Thyroid gland (tissue), 4 donors: ENCODE measurements at regions not wholly inside any gene's neighbourhood (a gene's known extent, or its start where the extent isn't known, plus 50 kb on each side); places are given as distances from the start of the nearest gene placed in this dataset.

Experiments used
- DNase-seq, 2 donors: peaks; one replicate each; pipeline ENCODE4 v3.0.0-alpha.2; 2019
- H3K27ac ChIP-seq, 3 donors: fragments of 200-600 bp; sonication (generic); 1 replicate in 2 of 3; 2 replicates in 1 of 3; pipeline ENCODE4 v1.5.1; 2016 to 2019; ENCODE audit warnings: mild to moderate bottlenecking in 1 of 3, moderate library complexity in 1 of 3
- H3K27me3 ChIP-seq: fragments of 200-600 bp; sonication (generic); one replicate; pipeline ENCODE4 v1.5.1; 2019
- H3K36me3 ChIP-seq, 2 donors: fragments of 200-600 bp; sonication (generic); one replicate each; pipeline ENCODE4 v1.5.1; 2016 to 2019
- H3K4me1 ChIP-seq, 2 donors: fragments of 200-600 bp; sonication (generic); one replicate each; pipeline ENCODE4 v1.5.1; 2017 to 2019
- H3K4me3 ChIP-seq, 3 donors: fragments of 200-600 bp; sonication (generic); replicated peaks in 1 of 3; 1 replicate in 2 of 3; 2 replicates in 1 of 3; pipeline ENCODE4 v1.5.1; 2016; ENCODE audit warnings: mild to moderate bottlenecking in 1 of 3
- H3K9me3 ChIP-seq: fragments of 200-600 bp; sonication (generic); one replicate; pipeline ENCODE4 v1.5.1; 2017
- CTCF ChIP-seq, 6 experiments: fragments of 200-600 bp in 3 of 6; fragments of 450-650 bp in 3 of 6; sonication (generic) in 3 of 6; IDR thresholded peaks; one replicate each; pipeline ENCODE4 v1.5.1; 2016 to 2019; ENCODE audit warnings: antibody characterized with exemption in 6 of 6, mild to moderate bottlenecking in 2 of 6, inconsistent platforms in 1 of 6, moderate library complexity in 1 of 6
- POLR2A ChIP-seq, 2 donors: fragments of 450-650 bp; IDR thresholded peaks; one replicate each; pipeline ENCODE4 v1.6.1; 2017; ENCODE audit warnings: antibody characterized with exemption in 2 of 2, mild to moderate bottlenecking in 2 of 2, moderate library complexity in 1 of 2
- WGBS, 2 donors: methylation state at CpG; one replicate each; pipeline ENCODE4 v1.1.5; 2017; 5-methylcytosine and 5-hydroxymethylcytosine counted together
- intact Hi-C: fragments of 100-400 bp; cut with DNase I; formaldehyde crosslinking; loops from one replicate; pipeline ENCODE4 v1.15.1; 2023

GRCh38 chr10:36817898-36818297 is 307.5 kb upstream of the ANKRD30A start:
- WGBS, 2 donors: 91 to 92% methylated on average over 15 of the region's 15 CpGs
- Histone ChIP-seq H3K27ac (no peak overlapping the region), H3K36me3 (no peaks in the 10 kb centered on the region), H3K9me3 (no peaks in the 10 kb centered on the region), H3K4me3 (no peak overlapping the region), H3K4me1 (no peaks in the 10 kb centered on the region), H3K27me3 (no peaks in the 10 kb centered on the region)
- no peak for DNase-seq
- intact Hi-C loops: no loop called here
- no peak for TF ChIP-seq CTCF (IDR thresholded peaks at IDR 0.05)
- no peak for TF ChIP-seq POLR2A (IDR thresholded peaks at IDR 0.05)

- Histone ChIP-seq H3K36me3 (no peaks in the 10 kb centered on the region), H3K27ac (peak overlapping the region; percentile 61 to 89 (median 71))
- 38 to 57% methylated on average over 2 of the region's 2 CpGs for WGBS, 2 donors
Measured at GRCh38 chr10:36808625-36809362, 316.6 kb upstream of the ANKRD30A start.

GRCh38 chr10:36803229-36803628 is 322.2 kb upstream of the ANKRD30A start:
- TF ChIP-seq POLR2A (IDR thresholded peaks at IDR 0.05) (no peak), CTCF (IDR thresholded peaks at IDR 0.05) (no peak)
- intact Hi-C loops: no loop called here
- WGBS, 2 donors: 43 to 54% methylated on average over 6 of the region's 6 CpGs
- H3K9me3 ChIP-seq: no peaks in the 10 kb centered on the region
- no peaks in the 10 kb centered on the region for H3K36me3 ChIP-seq
- H3K4me1 ChIP-seq: peaks cover 34 to 47% of the 10 kb centered on the region in 2 donors
- H3K4me3 ChIP-seq: no peak overlapping the region
- DNase-seq: no peak
- no peaks in the 10 kb centered on the region for H3K27me3 ChIP-seq
- H3K27ac ChIP-seq: peak overlapping the region; percentile 89 to 98 (median 97)

More at GRCh38 chr10:36808625-36809362, 316.6 kb upstream of the ANKRD30A start:
- DNase-seq: peak; percentile 25 to 33
- Histone ChIP-seq H3K27me3 (no peaks in the 10 kb centered on the region), H3K4me3 (no peak overlapping the region), H3K4me1 (peaks cover 13 to 26% of the 10 kb centered on the region in 2 donors), H3K9me3 (no peaks in the 10 kb centered on the region)
- TF ChIP-seq POLR2A (IDR thresholded peaks at IDR 0.05) (no peak), CTCF (IDR thresholded peaks at IDR 0.05) (no peak)
- intact Hi-C loops: no loop called here

GRCh38 chr10:36802490-36803153 is 322.8 kb upstream of the ANKRD30A start:
- H3K27me3 ChIP-seq: no peaks in the 10 kb centered on the region
- DNase-seq: peak; percentile 87 to 91
- TF ChIP-seq POLR2A (IDR thresholded peaks at IDR 0.05): peak in 1 of 2 donors; percentile 36
- TF ChIP-seq CTCF (IDR thresholded peaks at IDR 0.05): no peak
- no peak overlapping the region for H3K4me3 ChIP-seq
- WGBS, 2 donors: 17 to 19% methylated on average over 12 to 13 of the region's 13 CpGs
- peak overlapping the region; percentile 89 to 98 (median 97) for H3K27ac ChIP-seq
- intact Hi-C loops: no loop called here
- H3K36me3 ChIP-seq: no peaks in the 10 kb centered on the region
- no peaks in the 10 kb centered on the region for H3K9me3 ChIP-seq
- peaks cover 34 to 43% of the 10 kb centered on the region in 2 donors for H3K4me1 ChIP-seq

GRCh38 chr10:36801660-36802059 is 323.7 kb upstream of the ANKRD30A start:
- TF ChIP-seq CTCF (IDR thresholded peaks at IDR 0.05): no peak
- TF ChIP-seq POLR2A (IDR thresholded peaks at IDR 0.05): no peak
- intact Hi-C loops: no loop called here
- no peaks in the 10 kb centered on the region for H3K9me3 ChIP-seq
- H3K4me3 ChIP-seq: no peak overlapping the region
- no peaks in the 10 kb centered on the region for H3K36me3 ChIP-seq
- 24 to 25% methylated on average over 3 of the region's 3 CpGs for WGBS, 2 donors
- H3K27me3 ChIP-seq: no peaks in the 10 kb centered on the region
- peak overlapping the region; percentile 89 to 98 (median 97) for H3K27ac ChIP-seq
- peak; percentile 66 to 71 for DNase-seq
- H3K4me1 ChIP-seq: peaks cover 34 to 39% of the 10 kb centered on the region in 2 donors
